WTC11 (cell line): ENCODE measurements at regions not wholly inside any gene's neighbourhood (a gene's known extent, or its start where the extent isn't known, plus 50 kb on each side); places are given as distances from the start of the nearest gene placed in this dataset.
A peak's percentile ranks its signal among the peaks of the same experiment; 100 is the strongest.
"Not testable (repeated sequence)": the region's sequence is repeated elsewhere in the genome, so short reads cannot be mapped to it uniquely, and the experiment has no call there.

Source experiments
- ATAC-seq: fragments of 200-7000 bp; cut with Tn5 transposase; 2 replicates; pipeline ENCODE4 v1.10.0; 2021; ENCODE audit warnings: mild to moderate bottlenecking, moderate library complexity
- CTCF ChIA-PET: fragments of 300-600 bp; sonication (Branson Sonifier 250); formaldehyde crosslinking; loops from one replicate; lab custom pipeline; 2021; ENCODE audit warnings: antibody characterized with exemption; lab: Charles Lee
- POLR2A ChIA-PET: fragments of 350-600 bp; sonication (Branson Sonifier 250); formaldehyde crosslinking; loops from one replicate; lab custom pipeline; 2021; ENCODE audit warnings: antibody characterized with exemption; lab: Charles Lee
- DNase-seq: peaks from one replicate; pipeline ENCODE4 v3.0.0; 2021; ENCODE audit warnings: low spot score
- H3K27ac Mint-ChIP-seq: 2 replicates; pipeline ENCODE4 v1.8.0; 2021; ENCODE audit warnings: mixed read lengths
- H3K27me3 Mint-ChIP-seq: 2 replicates; pipeline ENCODE4 v1.8.0; 2021; ENCODE audit warnings: low read depth, mild to moderate bottlenecking, moderate library complexity, mixed read lengths
- H3K36me3 Mint-ChIP-seq: 2 replicates; pipeline ENCODE4 v1.8.0; 2021; ENCODE audit warnings: mixed read lengths
- H3K4me1 Mint-ChIP-seq: 2 replicates; pipeline ENCODE4 v1.8.0; 2022; ENCODE audit warnings: mixed read lengths
- H3K4me3 Mint-ChIP-seq: 2 replicates; pipeline ENCODE4 v1.8.0; 2021; ENCODE audit warnings: mild to moderate bottlenecking, moderate library complexity, mixed read lengths
- H3K9me3 Mint-ChIP-seq: 2 replicates; pipeline ENCODE4 v1.8.0; 2021; ENCODE audit warnings: mixed read lengths
- ELF4 ChIP-seq: sonication (generic); formaldehyde crosslinking; IDR thresholded peaks from 2 replicates; pipeline ENCODE4 v1.8.1; 2022; ENCODE audit warnings: low read depth, mild to moderate bottlenecking, moderate library complexity, missing genetic modification reagents
- EMX1 ChIP-seq: fragments of 250-450 bp; sonication (Bioruptor Pico); IDR thresholded peaks from 2 replicates; pipeline ENCODE4 v1.8.0; 2021; ENCODE audit warnings: mild to moderate bottlenecking
- FOXJ3 ChIP-seq: sonication (generic); formaldehyde crosslinking; IDR thresholded peaks from 2 replicates; pipeline ENCODE4 v1.9.0; 2021; ENCODE audit warnings: missing genetic modification reagents, mild to moderate bottlenecking, borderline replicate concordance
- FOXP1 ChIP-seq: sonication (generic); formaldehyde crosslinking; IDR thresholded peaks from 2 replicates; pipeline ENCODE4 v1.8.0; 2022; ENCODE audit warnings: missing genetic modification reagents, mild to moderate bottlenecking, moderate library complexity, borderline replicate concordance
- GRHL2 ChIP-seq: fragments of 250-450 bp; sonication (Bioruptor Pico); IDR thresholded peaks from 2 replicates; pipeline ENCODE4 v1.8.0; 2022; ENCODE audit warnings: mild to moderate bottlenecking, moderate library complexity; ENCODE audit not compliant: insufficient replicate concordance, severe bottlenecking
- GTF2I ChIP-seq: fragments of 250-450 bp; sonication (Bioruptor Pico); conservative IDR thresholded peaks from 2 replicates; pipeline ENCODE4 v1.4.0; 2021; ENCODE audit warnings: mild to moderate bottlenecking
- HMGA2 ChIP-seq: fragments of 250-450 bp; sonication (Bioruptor Pico); IDR thresholded peaks from 2 replicates; pipeline ENCODE4 v1.4.0; 2021; ENCODE audit warnings: mild to moderate bottlenecking, moderate library complexity
- JAZF1 ChIP-seq: fragments of 250-450 bp; sonication (Bioruptor Pico); IDR thresholded peaks from 2 replicates; pipeline ENCODE4 v1.9.0; 2021; ENCODE audit warnings: moderate library complexity, mild to moderate bottlenecking, inconsistent platforms
- MYBL2 ChIP-seq: sonication (generic); formaldehyde crosslinking; IDR thresholded peaks from 2 replicates; pipeline ENCODE4 v1.8.1; 2023; ENCODE audit warnings: mild to moderate bottlenecking, moderate library complexity, missing genetic modification reagents
- NFE2L1 ChIP-seq: sonication (generic); formaldehyde crosslinking; IDR thresholded peaks from 2 replicates; pipeline ENCODE4 v1.8.1; 2023; ENCODE audit warnings: missing genetic modification reagents
- NR2C2 ChIP-seq: sonication (generic); formaldehyde crosslinking; IDR thresholded peaks from 2 replicates; pipeline ENCODE4 v1.8.0; 2022; ENCODE audit warnings: mild to moderate bottlenecking, missing genetic modification reagents
- RORB ChIP-seq: fragments of 250-450 bp; sonication (Bioruptor Pico); IDR thresholded peaks from 2 replicates; pipeline ENCODE4 v1.9.0; 2021; ENCODE audit warnings: mild to moderate bottlenecking
- SMAD4 ChIP-seq: sonication (generic); formaldehyde crosslinking; IDR thresholded peaks from 2 replicates; pipeline ENCODE4 v1.8.0; 2022; ENCODE audit warnings: mild to moderate bottlenecking, missing genetic modification reagents
- SP1 ChIP-seq: sonication (generic); formaldehyde crosslinking; conservative IDR thresholded peaks from 2 replicates; pipeline ENCODE4 v1.8.1; 2022; ENCODE audit warnings: missing genetic modification reagents
- TEAD1 ChIP-seq: sonication (generic); formaldehyde crosslinking; IDR thresholded peaks from 2 replicates; pipeline ENCODE4 v1.8.0; 2022; ENCODE audit warnings: mild to moderate bottlenecking, missing genetic modification reagents
- TP53 ChIP-seq: sonication (generic); formaldehyde crosslinking; IDR thresholded peaks from 2 replicates; pipeline ENCODE4 v1.8.1; 2023; ENCODE audit warnings: mild to moderate bottlenecking, missing genetic modification reagents
- ZNF423 ChIP-seq: fragments of 250-450 bp; sonication (Bioruptor Pico); IDR thresholded peaks from 2 replicates; pipeline ENCODE4 v2.1.2; 2022; ENCODE audit warnings: mild to moderate bottlenecking, moderate library complexity
- TF ChIP-seq, protein P1 (sequence below): sonication (generic); formaldehyde crosslinking; IDR thresholded peaks from 2 replicates; pipeline ENCODE4 v1.8.1; 2023; ENCODE audit warnings: mild to moderate bottlenecking, missing genetic modification reagents, moderate library complexity
- TF ChIP-seq, protein P2 (sequence below): sonication (generic); formaldehyde crosslinking; IDR thresholded peaks from 2 replicates; pipeline ENCODE4 v1.8.1; 2023; ENCODE audit warnings: mild to moderate bottlenecking, missing genetic modification reagents
- TF ChIP-seq, protein P3 (sequence below): sonication (generic); formaldehyde crosslinking; IDR thresholded peaks from 2 replicates; pipeline ENCODE4 v1.8.1; 2022; ENCODE audit warnings: mild to moderate bottlenecking, moderate library complexity, missing genetic modification reagents
- TF ChIP-seq, protein P4 (sequence below): sonication (generic); formaldehyde crosslinking; IDR thresholded peaks from 2 replicates; pipeline ENCODE4 v1.8.1; 2023; ENCODE audit warnings: mild to moderate bottlenecking, missing genetic modification reagents, moderate library complexity
- TF ChIP-seq, protein P5 (sequence below): fragments of 200-600 bp; IDR thresholded peaks from 2 replicates; pipeline ENCODE4 v1.8.0; 2022; ENCODE audit warnings: antibody characterized with exemption
- TF ChIP-seq, protein P6 (sequence below): sonication (generic); formaldehyde crosslinking; IDR thresholded peaks from 2 replicates; pipeline ENCODE4 v1.8.1; 2022; ENCODE audit warnings: low read depth, mild to moderate bottlenecking, moderate library complexity, missing genetic modification reagents, borderline replicate concordance

DNA sequence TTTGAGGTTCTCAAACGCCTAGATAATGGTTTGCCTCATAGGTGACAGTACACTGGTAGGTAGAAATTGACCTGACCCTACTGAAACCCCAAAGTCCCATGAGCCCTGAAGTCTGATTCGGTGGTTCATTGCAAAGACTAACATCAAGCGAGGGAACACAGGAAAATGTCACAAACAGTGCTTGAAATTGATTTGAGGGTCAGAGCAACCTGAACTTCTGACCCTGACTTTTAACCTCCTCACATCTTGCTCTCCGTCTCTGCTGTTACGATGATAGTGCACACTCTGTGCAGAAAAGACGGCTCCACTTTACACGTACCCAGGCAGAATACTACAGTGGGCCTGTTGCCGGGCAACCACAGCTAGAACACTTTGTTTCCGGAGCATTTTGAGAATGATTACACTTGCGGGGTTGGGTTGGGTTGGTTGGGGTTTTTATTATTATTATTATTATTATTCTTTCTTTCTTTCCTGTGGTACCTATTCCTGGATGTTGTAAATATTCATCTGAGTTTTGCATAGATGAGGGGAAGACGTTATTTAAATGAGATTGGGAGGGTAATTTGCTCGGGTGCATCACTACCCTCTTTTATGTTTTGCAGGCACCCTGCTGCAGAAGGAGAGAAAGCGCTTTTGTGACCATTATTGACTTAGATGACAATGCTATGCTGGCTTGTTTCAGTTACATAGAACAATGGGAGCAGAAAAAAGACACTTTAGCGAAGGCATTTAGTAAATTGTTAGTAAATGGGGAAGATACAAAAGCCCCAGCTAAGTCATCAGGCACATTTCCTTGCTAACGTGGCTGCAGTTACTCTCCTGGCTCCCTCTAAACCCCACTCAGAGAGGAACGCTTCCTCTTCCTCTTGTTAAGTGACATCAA, 438.1 kb upstream of the NRP1 start:
- ChIA-PET CTCF (interaction anchor here (0.5 kb wide), 1 partner anchor 32 kb away, joined by 6 read pairs; no protein-coding TSS in a partner anchor), POLR2A (no interaction called here)
- Mint-ChIP-seq H3K9me3 (no peaks in the 10 kb centered on the region), H3K36me3 (no peaks in the 10 kb centered on the region), H3K4me1 (peaks cover 35% of the 10 kb centered on the region), H3K27me3 (no peaks in the 10 kb centered on the region; the same call in 1 of the 2 replicates), H3K4me3 (peak overlapping the region; percentile 24), H3K27ac (peak overlapping the region; percentile 90)
- DNase-seq (no peak), ATAC-seq (peak; percentile 76)
- TF ChIP-seq RORB (no peak), EMX1 (CRISPR knock-in tag) (no peak), NFE2L1 (CRISPR knock-in tag) (peak; percentile 81), JAZF1 (CRISPR knock-in tag) (no peak), MYBL2 (peak; percentile 28; the same call in 1 of the 2 replicates), SP1 (CRISPR knock-in tag) (0 out of 2 replicates have a peak, but pooled peaks have one; percentile 31), TP53 (no peak), GRHL2 (CRISPR knock-in tag) (no peak), ELF4 (no peak)
- TF ChIP-seq, protein P1, sequence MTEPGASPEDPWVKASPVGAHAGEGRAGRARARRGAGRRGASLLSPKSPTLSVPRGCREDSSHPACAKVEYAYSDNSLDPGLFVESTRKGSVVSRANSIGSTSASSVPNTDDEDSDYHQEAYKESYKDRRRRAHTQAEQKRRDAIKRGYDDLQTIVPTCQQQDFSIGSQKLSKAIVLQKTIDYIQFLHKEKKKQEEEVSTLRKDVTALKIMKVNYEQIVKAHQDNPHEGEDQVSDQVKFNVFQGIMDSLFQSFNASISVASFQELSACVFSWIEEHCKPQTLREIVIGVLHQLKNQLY: no peak
- TF ChIP-seq, protein P2, sequence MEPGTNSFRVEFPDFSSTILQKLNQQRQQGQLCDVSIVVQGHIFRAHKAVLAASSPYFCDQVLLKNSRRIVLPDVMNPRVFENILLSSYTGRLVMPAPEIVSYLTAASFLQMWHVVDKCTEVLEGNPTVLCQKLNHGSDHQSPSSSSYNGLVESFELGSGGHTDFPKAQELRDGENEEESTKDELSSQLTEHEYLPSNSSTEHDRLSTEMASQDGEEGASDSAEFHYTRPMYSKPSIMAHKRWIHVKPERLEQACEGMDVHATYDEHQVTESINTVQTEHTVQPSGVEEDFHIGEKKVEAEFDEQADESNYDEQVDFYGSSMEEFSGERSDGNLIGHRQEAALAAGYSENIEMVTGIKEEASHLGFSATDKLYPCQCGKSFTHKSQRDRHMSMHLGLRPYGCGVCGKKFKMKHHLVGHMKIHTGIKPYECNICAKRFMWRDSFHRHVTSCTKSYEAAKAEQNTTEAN (CRISPR knock-in tag): no peak

DNA sequence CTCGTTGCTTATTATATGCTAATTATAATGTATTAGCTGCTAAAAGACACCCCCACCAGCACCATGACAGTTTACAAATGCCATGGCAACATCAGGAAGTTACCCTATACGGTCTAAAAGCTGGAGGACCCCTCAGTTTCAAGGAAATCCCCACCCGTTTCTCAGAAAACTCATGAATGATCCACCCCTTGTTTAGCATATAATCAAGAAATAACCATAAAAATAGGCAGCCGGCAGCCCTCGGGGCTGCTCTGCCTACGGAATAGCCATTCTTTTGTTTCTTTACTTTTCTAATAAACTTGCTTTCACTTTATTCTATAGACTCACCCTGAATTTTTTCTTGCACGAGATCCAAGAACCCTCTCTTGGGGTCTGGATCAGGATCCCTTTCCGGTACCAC, 437.4 kb upstream of the NRP1 start:
- ATAC-seq, H3K36me3 Mint-ChIP-seq, H3K4me3 Mint-ChIP-seq, DNase-seq, H3K27me3 Mint-ChIP-seq, H3K9me3 Mint-ChIP-seq, POLR2A ChIA-PET: not testable (repeated sequence)
- Mint-ChIP-seq H3K27ac (peak overlapping the region; percentile 83; the same call in 1 of the 2 replicates), H3K4me1 (peaks cover 29% of the 10 kb centered on the region)
- CTCF ChIA-PET: interaction anchor here (0.5 kb wide), 1 partner anchor 33 kb away, joined by 6 read pairs; no protein-coding TSS in a partner anchor

DNA sequence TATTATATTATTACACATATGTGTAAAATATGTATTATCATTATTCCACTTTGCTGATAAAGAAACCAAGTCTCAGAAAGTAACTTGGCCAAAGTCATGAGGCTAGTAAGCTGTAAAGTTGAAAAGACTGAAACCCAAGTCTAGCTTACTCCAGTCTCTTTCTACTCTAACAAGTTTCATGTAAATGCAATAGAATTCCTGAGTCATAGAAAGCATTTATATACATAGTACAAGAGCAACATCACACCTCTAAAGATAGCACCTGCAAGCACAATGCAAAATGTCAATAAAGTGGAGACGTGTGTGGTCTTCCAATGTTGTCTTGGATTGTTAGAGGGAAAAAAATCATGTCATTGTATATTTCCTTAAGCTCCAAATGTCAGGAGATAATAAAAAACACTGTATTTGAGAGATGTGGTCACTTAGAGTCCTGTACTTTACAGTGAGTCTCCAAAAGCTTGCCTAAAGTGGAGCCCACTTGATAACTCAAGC, 430.3 kb upstream of the NRP1 start:
- no peak overlapping the region for H3K4me3 Mint-ChIP-seq
- no peak overlapping the region for H3K27ac Mint-ChIP-seq
- CTCF ChIA-PET: no interaction called here
- POLR2A ChIA-PET: interaction anchor here (0.6 kb wide), 1 partner anchor 354 kb away, joined by 3 read pairs; no protein-coding TSS in a partner anchor
- peaks cover 2% of the 10 kb centered on the region; the same call in 1 of the 2 replicates for H3K36me3 Mint-ChIP-seq
- H3K4me1 Mint-ChIP-seq: no peaks in the 10 kb centered on the region
- H3K9me3 Mint-ChIP-seq: peaks cover 13% of the 10 kb centered on the region
- DNase-seq: no peak
- ATAC-seq: no peak
- no peaks in the 10 kb centered on the region for H3K27me3 Mint-ChIP-seq
- TF ChIP-seq HMGA2 (CRISPR knock-in tag): no peak
- no peak for TF ChIP-seq TEAD1
- TF ChIP-seq SMAD4: no peak
- TF ChIP-seq, protein P1: no peak
- no peak for TF ChIP-seq GTF2I
- no peak for TF ChIP-seq FOXJ3
- no peak for TF ChIP-seq FOXP1 (CRISPR knock-in tag)
- no peak for TF ChIP-seq MYBL2
- TF ChIP-seq, protein P3, sequence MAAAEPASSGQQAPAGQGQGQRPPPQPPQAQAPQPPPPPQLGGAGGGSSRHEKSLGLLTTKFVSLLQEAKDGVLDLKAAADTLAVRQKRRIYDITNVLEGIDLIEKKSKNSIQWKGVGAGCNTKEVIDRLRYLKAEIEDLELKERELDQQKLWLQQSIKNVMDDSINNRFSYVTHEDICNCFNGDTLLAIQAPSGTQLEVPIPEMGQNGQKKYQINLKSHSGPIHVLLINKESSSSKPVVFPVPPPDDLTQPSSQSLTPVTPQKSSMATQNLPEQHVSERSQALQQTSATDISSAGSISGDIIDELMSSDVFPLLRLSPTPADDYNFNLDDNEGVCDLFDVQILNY (CRISPR knock-in tag): no peak
- no peak for TF ChIP-seq SP1 (CRISPR knock-in tag)
- TF ChIP-seq ELF4: no peak
- TF ChIP-seq, protein P4, sequence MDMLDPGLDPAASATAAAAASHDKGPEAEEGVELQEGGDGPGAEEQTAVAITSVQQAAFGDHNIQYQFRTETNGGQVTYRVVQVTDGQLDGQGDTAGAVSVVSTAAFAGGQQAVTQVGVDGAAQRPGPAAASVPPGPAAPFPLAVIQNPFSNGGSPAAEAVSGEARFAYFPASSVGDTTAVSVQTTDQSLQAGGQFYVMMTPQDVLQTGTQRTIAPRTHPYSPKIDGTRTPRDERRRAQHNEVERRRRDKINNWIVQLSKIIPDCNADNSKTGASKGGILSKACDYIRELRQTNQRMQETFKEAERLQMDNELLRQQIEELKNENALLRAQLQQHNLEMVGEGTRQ (CRISPR knock-in tag): no peak
- no peak for TF ChIP-seq NR2C2 (CRISPR knock-in tag)
- TF ChIP-seq, protein P5, sequence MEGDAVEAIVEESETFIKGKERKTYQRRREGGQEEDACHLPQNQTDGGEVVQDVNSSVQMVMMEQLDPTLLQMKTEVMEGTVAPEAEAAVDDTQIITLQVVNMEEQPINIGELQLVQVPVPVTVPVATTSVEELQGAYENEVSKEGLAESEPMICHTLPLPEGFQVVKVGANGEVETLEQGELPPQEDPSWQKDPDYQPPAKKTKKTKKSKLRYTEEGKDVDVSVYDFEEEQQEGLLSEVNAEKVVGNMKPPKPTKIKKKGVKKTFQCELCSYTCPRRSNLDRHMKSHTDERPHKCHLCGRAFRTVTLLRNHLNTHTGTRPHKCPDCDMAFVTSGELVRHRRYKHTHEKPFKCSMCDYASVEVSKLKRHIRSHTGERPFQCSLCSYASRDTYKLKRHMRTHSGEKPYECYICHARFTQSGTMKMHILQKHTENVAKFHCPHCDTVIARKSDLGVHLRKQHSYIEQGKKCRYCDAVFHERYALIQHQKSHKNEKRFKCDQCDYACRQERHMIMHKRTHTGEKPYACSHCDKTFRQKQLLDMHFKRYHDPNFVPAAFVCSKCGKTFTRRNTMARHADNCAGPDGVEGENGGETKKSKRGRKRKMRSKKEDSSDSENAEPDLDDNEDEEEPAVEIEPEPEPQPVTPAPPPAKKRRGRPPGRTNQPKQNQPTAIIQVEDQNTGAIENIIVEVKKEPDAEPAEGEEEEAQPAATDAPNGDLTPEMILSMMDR: no peak
- TF ChIP-seq ZNF423: no peak
- TF ChIP-seq, protein P6, sequence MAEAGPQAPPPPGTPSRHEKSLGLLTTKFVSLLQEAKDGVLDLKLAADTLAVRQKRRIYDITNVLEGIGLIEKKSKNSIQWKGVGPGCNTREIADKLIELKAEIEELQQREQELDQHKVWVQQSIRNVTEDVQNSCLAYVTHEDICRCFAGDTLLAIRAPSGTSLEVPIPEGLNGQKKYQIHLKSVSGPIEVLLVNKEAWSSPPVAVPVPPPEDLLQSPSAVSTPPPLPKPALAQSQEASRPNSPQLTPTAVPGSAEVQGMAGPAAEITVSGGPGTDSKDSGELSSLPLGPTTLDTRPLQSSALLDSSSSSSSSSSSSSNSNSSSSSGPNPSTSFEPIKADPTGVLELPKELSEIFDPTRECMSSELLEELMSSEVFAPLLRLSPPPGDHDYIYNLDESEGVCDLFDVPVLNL (CRISPR knock-in tag): no peak
